ENCODE measurements at regions not wholly inside any gene's neighbourhood (a gene's known extent, or its start where the extent isn't known, plus 50 kb on each side); places are given as distances from the start of the nearest gene placed in this dataset.

- DNase-seq, result no peak
- intact Hi-C loops (cut with DNase I), result no loop called here
- no peak for ATAC-seq (ENCODE audit: poor library complexity)
Observed at GRCh38 chr22:49239264-49240015, 588.2 kb downstream of the BRD1 start.

GRCh38 chr22:49238181-49239141 lies 589.2 kb downstream of the BRD1 start:
- ATAC-seq (ENCODE audit: poor library complexity), result no peak
- DNase-seq, result no peak
- intact Hi-C loops (cut with DNase I), result no loop called here

- ATAC-seq (ENCODE audit: poor library complexity), result no peak
- no peak for DNase-seq
- intact Hi-C loops (cut with DNase I), result no loop called here
Observed at GRCh38 chr22:49237703-49238102, 590.0 kb downstream of the BRD1 start.

- ATAC-seq (ENCODE audit: poor library complexity) (no peak), DNase-seq (no peak)
- intact Hi-C loops (cut with DNase I), result no loop called here
Observed at GRCh38 chr22:49237279-49237678, 590.4 kb downstream of the BRD1 start.

GRCh38 chr22:49236541-49237075 lies 591.1 kb downstream of the BRD1 start:
- ATAC-seq (ENCODE audit: poor library complexity), result no peak
- DNase-seq, result no peak
- intact Hi-C loops (cut with DNase I), result no loop called here

- ATAC-seq (ENCODE audit: poor library complexity) (no peak), DNase-seq (no peak)
- intact Hi-C loops (cut with DNase I), result no loop called here
Observed at GRCh38 chr22:49235463-49236300, 592.0 kb downstream of the BRD1 start.

GRCh38 chr22:49234459-49234858 lies 593.2 kb downstream of the BRD1 start:
- ATAC-seq (ENCODE audit: poor library complexity), result no peak
- DNase-seq, result no peak
- intact Hi-C loops (cut with DNase I), result no loop called here

- DNase-seq (no peak), ATAC-seq (ENCODE audit: poor library complexity) (no peak)
- intact Hi-C loops (cut with DNase I), result no loop called here
Observed at GRCh38 chr22:49233507-49234100, 594.1 kb downstream of the BRD1 start.

- DNase-seq (no peak), ATAC-seq (ENCODE audit: poor library complexity) (no peak)
- intact Hi-C loops (cut with DNase I), result no loop called here
Observed at GRCh38 chr22:49232319-49233067, 595.2 kb downstream of the BRD1 start.

GRCh38 chr22:49230194-49230577 lies 597.5 kb downstream of the BRD1 start:
- no peak for DNase-seq
- no peak for ATAC-seq (ENCODE audit: poor library complexity)
- intact Hi-C loops (cut with DNase I), result no loop called here

GRCh38 chr22:49229483-49230193 lies 598.0 kb downstream of the BRD1 start:
- ATAC-seq (ENCODE audit: poor library complexity) (no peak), DNase-seq (no peak)
- intact Hi-C loops (cut with DNase I), result no loop called here

- DNase-seq (no peak), ATAC-seq (ENCODE audit: poor library complexity) (no peak)
- intact Hi-C loops (cut with DNase I), result no loop called here
Observed at GRCh38 chr22:49228431-49229037, 599.1 kb downstream of the BRD1 start.

GRCh38 chr22:49227670-49228069 lies 600.0 kb downstream of the BRD1 start:
- DNase-seq (no peak), ATAC-seq (ENCODE audit: poor library complexity) (no peak)
- intact Hi-C loops (cut with DNase I), result no loop called here

GRCh38 chr22:49226096-49226495 lies 601.6 kb downstream of the BRD1 start:
- intact Hi-C loops (cut with DNase I), result no loop called here
- DNase-seq (no peak), ATAC-seq (ENCODE audit: poor library complexity) (no peak)

- ATAC-seq (ENCODE audit: poor library complexity) (no peak), DNase-seq (no peak)
- intact Hi-C loops (cut with DNase I), result no loop called here
Observed at GRCh38 chr22:49224243-49224642, 603.4 kb downstream of the BRD1 start.

GRCh38 chr22:49218142-49218541 lies 609.5 kb downstream of the BRD1 start:
- ATAC-seq (ENCODE audit: poor library complexity) (no peak), DNase-seq (no peak)
- intact Hi-C loops (cut with DNase I), result no loop called here

GRCh38 chr22:49216579-49216978 lies 611.1 kb downstream of the BRD1 start:
- intact Hi-C loops (cut with DNase I), result no loop called here
- ATAC-seq (ENCODE audit: poor library complexity) (no peak), DNase-seq (no peak)
